PC-9 (cell line): ENCODE measurements at regions not wholly inside any gene's neighbourhood (a gene's known extent, or its start where the extent isn't known, plus 50 kb on each side); places are given as distances from the start of the nearest gene placed in this dataset.

Experiments used
- BruUV-seq: library from RNA; stranded (reverse); fragments of 400-500 nt; replicated peaks from 2 replicates; lab custom pipeline; 2021; lab: Mats Ljungman, UMichigan
- CTCF ChIA-PET: fragments of 300-600 bp; sonication (Branson Sonifier 250); formaldehyde crosslinking; loops from one replicate; lab custom pipeline; 2022; ENCODE audit warnings: antibody characterized with exemption; lab: Charles Lee
- POLR2A ChIA-PET: fragments of 300-600 bp; sonication (Branson Sonifier 250); formaldehyde crosslinking; loops from one replicate; lab custom pipeline; 2022; ENCODE audit warnings: antibody characterized with exemption; ENCODE audit not compliant: unreplicated experiment; lab: Charles Lee
- DNase-seq, 2 experiments: peaks; one replicate each; pipeline versions ENCODE4 v3.0.0 to v3.0.0-alpha.2; 2015 to 2022; ENCODE audit warnings: mixed read lengths in 1 of 2
- H2AFZ ChIP-seq: fragments of 200-600 bp; sonication (generic); 2 replicates; pipeline ENCODE4 v1.8.1; 2017; ENCODE audit warnings: antibody characterized with exemption
- H3F3A ChIP-seq: fragments of 200-600 bp; sonication (generic); 2 replicates; pipeline ENCODE4 v1.8.1; 2017; ENCODE audit warnings: antibody characterized with exemption, mild to moderate bottlenecking, low read depth; ENCODE audit not compliant: insufficient read depth
- H3K27ac ChIP-seq: fragments of 200-600 bp; sonication (generic); 2 replicates; pipeline ENCODE4 v1.6.1; 2016; ENCODE audit warnings: mixed run types
- H3K27me3 ChIP-seq: fragments of 200-600 bp; sonication (generic); 2 replicates; pipeline ENCODE4 v1.6.1; 2016; ENCODE audit warnings: low read depth, mixed run types; ENCODE audit not compliant: insufficient read depth
- H3K36me3 ChIP-seq: fragments of 200-600 bp; sonication (generic); 2 replicates; pipeline ENCODE4 v1.6.1; 2016; ENCODE audit warnings: low read depth, mixed run types
- H3K4me1 ChIP-seq: fragments of 200-600 bp; sonication (generic); replicated peaks from 2 replicates; pipeline ENCODE4 v1.6.1; 2016; ENCODE audit warnings: mixed run types; ENCODE audit not compliant: insufficient read depth
- H3K4me2 ChIP-seq: fragments of 200-600 bp; sonication (generic); 2 replicates; pipeline ENCODE4 v1.6.1; 2017; ENCODE audit warnings: mixed run types
- H3K4me3 ChIP-seq: fragments of 200-600 bp; sonication (generic); 2 replicates; pipeline ENCODE4 v1.6.1; 2016; ENCODE audit warnings: mixed run types
- H3K79me2 ChIP-seq: fragments of 200-600 bp; sonication (generic); 2 replicates; pipeline ENCODE4 v1.6.1; 2017; ENCODE audit warnings: low read depth, mixed run types
- H3K9me2 ChIP-seq: fragments of 200-600 bp; sonication (generic); 2 replicates; pipeline ENCODE4 v1.8.1; 2017; ENCODE audit warnings: mild to moderate bottlenecking; ENCODE audit not compliant: insufficient read depth
- H3K9me3 ChIP-seq: fragments of 200-600 bp; sonication (generic); 2 replicates; pipeline ENCODE4 v1.8.1; 2016; ENCODE audit warnings: low read depth; ENCODE audit not compliant: insufficient read depth
- H4K20me1 ChIP-seq: fragments of 200-600 bp; sonication (generic); 2 replicates; pipeline ENCODE4 v1.8.1; 2017; ENCODE audit not compliant: insufficient read depth
- CTCF ChIP-seq: fragments of 200-600 bp; sonication (generic); conservative IDR thresholded peaks from 2 replicates; pipeline ENCODE4 v1.6.1; 2017; ENCODE audit warnings: mixed run types, antibody characterized with exemption, mild to moderate bottlenecking, moderate library complexity
- EZH2 ChIP-seq: fragments of 200-600 bp; sonication (generic); IDR thresholded peaks from 2 replicates; pipeline ENCODE4 v1.8.0; 2017; ENCODE audit warnings: antibody characterized with exemption, low read depth
- intact Hi-C: fragments of 100-400 bp; cut with micrococcal nuclease; formaldehyde crosslinking; loops from one replicate; pipeline ENCODE4 v1.10.0; 2022; ENCODE audit not compliant: unreplicated experiment

GRCh38 chr6:166697113-166697512 lies 70.1 kb upstream of the RPS6KA2 start:
- intact Hi-C loops: no loop called here
- H3K4me3 ChIP-seq: no peak overlapping the region
- ChIA-PET CTCF (no interaction called here), POLR2A (no interaction called here)
- no peaks in the 10 kb centered on the region for H3K4me1 ChIP-seq
- TF ChIP-seq EZH2: no peak
- no peak for TF ChIP-seq CTCF
- H4K20me1 ChIP-seq: no peaks in the 10 kb centered on the region
- H3F3A ChIP-seq: no peaks in the 10 kb centered on the region
- no peaks in the 10 kb centered on the region for H3K36me3 ChIP-seq
- H2AFZ ChIP-seq: no peak overlapping the region
- no peak overlapping the region for H3K27ac ChIP-seq
- no peaks in the 10 kb centered on the region for H3K9me3 ChIP-seq
- peaks cover 10% of the 10 kb centered on the region for H3K27me3 ChIP-seq
- H3K9me2 ChIP-seq: no peaks in the 10 kb centered on the region
- DNase-seq: no peak
- no TSS peak for BruUV-seq
- no peak overlapping the region for H3K4me2 ChIP-seq
- H3K79me2 ChIP-seq: no peaks in the 10 kb centered on the region

GRCh38 chr6:166693880-166694279 lies 66.8 kb upstream of the RPS6KA2 start:
- Histone ChIP-seq H3F3A (peaks cover 12% of the 10 kb centered on the region; the same call in 1 of the 2 replicates), H3K4me2 (no peak overlapping the region), H3K4me3 (no peak overlapping the region), H3K9me2 (no peaks in the 10 kb centered on the region), H3K27ac (no peak overlapping the region), H2AFZ (no peak overlapping the region), H3K79me2 (no peaks in the 10 kb centered on the region), H3K27me3 (peaks cover 2% of the 10 kb centered on the region; the same call in 1 of the 2 replicates), H3K36me3 (no peaks in the 10 kb centered on the region), H3K4me1 (peaks cover 15% of the 10 kb centered on the region), H4K20me1 (no peaks in the 10 kb centered on the region), H3K9me3 (no peaks in the 10 kb centered on the region)
- intact Hi-C loops: no loop called here
- TF ChIP-seq EZH2 (no peak), CTCF (no peak)
- POLR2A ChIA-PET: no interaction called here
- DNase-seq: no peak
- BruUV-seq: no TSS peak
- CTCF ChIA-PET: no interaction called here

GRCh38 chr6:166692723-166693302 lies 65.8 kb upstream of the RPS6KA2 start:
- H3K9me3 ChIP-seq: no peaks in the 10 kb centered on the region
- H3K27ac ChIP-seq: no peak overlapping the region
- no peaks in the 10 kb centered on the region for H3K27me3 ChIP-seq
- no peaks in the 10 kb centered on the region for H4K20me1 ChIP-seq
- no peak overlapping the region for H2AFZ ChIP-seq
- no peaks in the 10 kb centered on the region for H3K36me3 ChIP-seq
- TF ChIP-seq EZH2 (no peak), CTCF (no peak)
- H3K4me3 ChIP-seq: no peak overlapping the region
- no TSS peak for BruUV-seq
- peaks cover 12% of the 10 kb centered on the region; the same call in 1 of the 2 replicates for H3F3A ChIP-seq
- H3K4me1 ChIP-seq: peaks cover 15% of the 10 kb centered on the region
- ChIA-PET CTCF (no interaction called here), POLR2A (interaction anchor here (0.6 kb wide), 1 partner anchor 27 kb away, joined by 4 read pairs; no protein-coding TSS in a partner anchor)
- no peak overlapping the region for H3K4me2 ChIP-seq
- no peaks in the 10 kb centered on the region for H3K79me2 ChIP-seq
- no peak for DNase-seq
- H3K9me2 ChIP-seq: no peaks in the 10 kb centered on the region
- intact Hi-C loops: no loop called here
